GM19240 (cell line): ENCODE measurements at regions not wholly inside any gene's neighbourhood (a gene's known extent, or its start where the extent isn't known, plus 50 kb on each side); places are given as distances from the start of the nearest gene placed in this dataset.
"Not testable (repeated sequence)": the region's sequence is repeated elsewhere in the genome, so short reads cannot be mapped to it uniquely, and the experiment has no call there.

ENCODE experiments used
- DNase-seq: peaks from one replicate; pipeline ENCODE4 v3.0.0; 2011; ENCODE audit warnings: low spot score; ENCODE audit not compliant: insufficient read length

- DNase-seq, result no peak
Observed at GRCh38 chr14:22263961-22264360, 325.1 kb downstream of the DAD1 start.

- DNase-seq, result no peak
Observed at GRCh38 chr14:22262881-22263280, 326.1 kb downstream of the DAD1 start.

GRCh38 chr14:22255017-22255950 is 333.7 kb downstream of the DAD1 start:
- no peak for DNase-seq

DNA sequence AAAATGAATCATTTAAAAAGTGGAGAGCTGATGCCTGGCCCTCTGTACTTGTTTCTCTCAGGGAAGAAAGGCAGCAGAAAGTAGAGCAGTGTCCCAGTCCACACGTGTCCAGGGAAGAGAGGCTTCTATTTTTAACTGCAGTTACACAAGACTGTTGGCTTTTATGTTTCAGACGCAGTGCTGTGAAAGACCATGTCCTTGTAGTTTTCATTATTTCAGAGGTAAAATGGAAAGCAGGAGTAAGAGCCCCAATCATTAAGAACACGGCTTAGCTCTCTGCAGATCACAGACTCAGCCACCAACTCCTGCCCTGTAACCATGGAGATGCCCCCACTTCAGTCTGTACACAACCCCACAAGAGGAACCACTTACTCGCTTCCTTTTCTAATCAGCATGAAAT is 336.3 kb downstream of the DAD1 start:
- DNase-seq, result no peak

DNA sequence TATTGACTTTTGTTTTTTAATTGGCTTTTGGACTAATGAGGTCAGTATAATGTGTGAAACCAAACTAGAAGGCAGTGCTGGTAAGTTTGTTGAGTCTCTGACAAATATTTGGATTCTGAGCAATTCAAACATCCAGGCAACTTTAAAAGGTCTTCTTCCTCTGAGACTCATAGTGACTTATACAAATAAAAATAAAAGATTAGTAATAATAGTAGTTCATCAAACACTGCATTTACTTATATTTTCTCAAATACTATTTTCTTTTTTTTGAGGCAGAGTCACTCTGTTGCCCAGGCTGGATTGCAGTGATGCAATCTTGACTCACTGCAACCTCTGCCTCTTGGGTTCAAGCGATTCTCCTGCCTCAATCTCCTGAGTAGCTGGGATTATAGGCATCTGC is 337.9 kb downstream of the DAD1 start:
- no peak for DNase-seq

- DNase-seq, result no peak
Observed at GRCh38 chr14:22249770-22250169, 339.3 kb downstream of the DAD1 start.

DNA sequence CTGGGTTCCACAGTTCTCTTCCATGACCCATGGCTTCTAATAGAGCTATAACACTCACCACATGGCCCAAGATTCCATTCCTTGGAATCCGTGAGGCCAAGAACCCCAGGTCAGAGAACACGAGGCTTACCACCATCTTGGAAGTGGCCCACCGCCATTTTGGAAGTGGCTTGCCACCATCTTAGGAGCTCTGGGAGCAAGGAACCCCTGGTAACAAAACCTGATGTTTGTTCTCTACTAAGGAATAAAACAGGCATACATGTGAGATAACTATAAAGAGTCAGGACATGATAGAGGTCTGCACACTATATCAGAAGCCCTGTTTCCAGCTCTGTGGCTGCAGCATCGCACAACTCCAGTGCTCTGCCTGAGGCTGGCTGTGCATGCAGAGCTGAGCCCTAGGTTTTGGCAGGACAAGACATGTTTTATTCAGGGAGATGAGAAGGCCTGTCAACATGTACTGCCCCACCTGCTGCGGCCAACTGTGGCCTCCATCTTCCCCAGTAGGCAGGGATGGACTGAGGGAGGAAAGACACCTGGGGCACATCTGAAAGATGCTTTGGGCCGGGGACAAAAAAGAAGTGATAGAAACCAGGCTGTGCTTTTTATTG is 344.9 kb downstream of the DAD1 start:
- DNase-seq, result no peak

GRCh38 chr14:22238320-22238719 is 350.7 kb downstream of the DAD1 start:
- DNase-seq, result not testable (repeated sequence)

GRCh38 chr14:22233377-22233776 is 355.6 kb downstream of the DAD1 start:
- DNase-seq, result no peak

DNA sequence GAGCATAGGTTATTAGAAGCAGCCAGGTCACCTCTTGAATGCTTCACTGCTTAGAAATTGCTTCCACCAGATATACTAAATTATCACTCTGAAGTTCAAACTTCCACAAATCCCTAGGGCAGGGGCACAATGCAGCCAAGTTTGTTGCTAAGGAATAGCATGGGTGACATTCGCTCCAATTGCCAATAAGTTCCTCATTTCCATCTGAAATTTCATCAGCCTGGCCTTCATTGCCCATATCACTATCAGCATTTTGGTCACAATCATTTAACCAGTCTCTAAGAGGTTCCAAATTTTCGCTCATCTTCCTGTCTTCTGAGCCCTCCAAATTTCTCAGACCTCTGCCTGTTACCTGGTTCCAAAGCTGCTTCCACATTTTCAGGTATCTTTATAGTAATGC is 356.1 kb downstream of the DAD1 start:
- no peak for DNase-seq

DNA sequence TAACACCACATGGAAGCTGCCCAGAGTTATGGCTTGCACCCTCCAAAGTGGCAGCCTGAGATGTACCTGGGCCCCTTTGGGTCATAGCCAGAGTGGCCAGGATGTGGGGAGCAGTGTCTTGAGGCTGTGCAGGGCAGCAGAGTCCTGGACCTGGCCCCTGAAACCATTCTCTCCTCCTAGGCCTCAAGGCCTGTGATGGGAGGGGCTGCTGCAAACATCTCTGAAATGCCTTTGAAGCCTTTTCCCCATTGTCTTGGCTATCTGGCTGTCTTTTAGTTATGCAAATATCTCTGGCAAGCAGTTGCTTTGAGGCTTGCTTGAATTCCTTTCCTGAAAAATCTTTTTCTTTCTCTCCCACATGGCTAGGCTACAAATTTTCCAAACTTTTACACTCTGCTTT is 356.5 kb downstream of the DAD1 start:
- DNase-seq, result no peak

GRCh38 chr14:22231018-22231417 is 358.0 kb downstream of the DAD1 start:
- no peak for DNase-seq

DNA sequence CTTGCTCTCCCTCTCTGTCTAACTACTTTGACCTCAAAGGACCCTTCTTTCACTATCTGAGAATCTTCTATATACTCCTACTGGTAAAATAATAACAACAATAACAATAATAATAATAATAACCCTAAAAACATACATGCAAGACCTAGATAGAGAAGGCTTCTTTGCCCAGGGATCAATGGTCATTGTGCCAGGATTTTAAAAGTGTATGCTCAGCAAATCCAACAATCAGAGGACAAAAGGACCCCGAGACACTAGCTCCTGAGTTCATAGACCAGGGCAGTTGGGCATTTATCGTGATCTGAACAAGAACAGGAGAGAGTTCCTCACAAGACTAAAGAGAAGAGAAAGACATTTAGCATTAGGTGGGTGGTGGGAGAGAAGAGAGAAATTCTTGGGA is 358.5 kb downstream of the DAD1 start:
- no peak for DNase-seq

- no peak for DNase-seq
Observed at GRCh38 chr14:22227084-22227483, 361.9 kb downstream of the DAD1 start.

- no peak for DNase-seq
Observed at GRCh38 chr14:22226381-22226780, 362.6 kb downstream of the DAD1 start.

DNA sequence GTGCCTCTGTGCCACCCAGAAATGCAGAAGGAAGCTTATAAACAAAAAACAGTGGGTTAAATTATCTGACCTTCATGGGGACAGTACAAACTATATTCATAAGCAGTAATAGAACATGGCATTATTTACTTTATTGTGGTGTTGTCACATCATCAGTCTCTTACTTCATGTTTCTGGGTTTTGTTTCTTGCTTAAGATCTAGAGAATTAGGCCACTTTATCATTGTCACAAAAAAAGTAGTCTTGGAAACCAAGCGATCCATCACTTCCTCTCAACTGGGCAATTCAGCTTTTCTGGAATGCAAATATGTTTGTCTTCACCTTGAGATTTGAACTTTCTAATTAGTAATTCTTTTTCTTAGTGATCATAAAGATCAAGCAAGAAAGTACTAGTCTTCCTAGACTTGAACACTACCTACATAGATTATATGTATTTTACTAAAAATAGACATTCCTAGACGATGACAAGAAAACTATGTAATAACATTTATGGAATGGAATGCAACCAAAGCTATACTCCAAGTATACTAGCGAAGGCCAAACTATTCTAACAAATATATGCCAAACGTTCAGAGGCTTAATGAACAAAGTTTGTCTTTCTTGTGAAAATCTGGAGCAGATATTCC is 363.4 kb downstream of the DAD1 start:
- no peak for DNase-seq

DNA sequence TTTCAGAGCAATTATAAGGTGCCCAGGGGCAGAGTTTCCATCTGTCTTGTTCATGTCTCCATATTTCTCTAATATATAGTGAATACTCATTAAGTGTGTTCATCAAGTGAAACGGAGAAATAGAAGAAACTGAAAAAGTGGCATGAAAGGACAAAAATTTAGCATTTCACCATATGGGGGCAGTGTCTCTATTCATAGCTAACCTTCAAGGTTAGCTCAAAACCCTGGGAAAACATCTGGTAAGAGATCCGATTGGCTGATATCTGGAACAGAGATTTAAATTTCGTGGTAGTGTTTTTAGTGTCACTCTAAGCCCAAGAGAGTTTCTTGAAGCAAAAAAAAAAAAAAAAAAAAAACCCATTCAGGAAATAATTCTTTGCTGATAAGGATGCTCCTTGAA is 367.5 kb downstream of the DAD1 start:
- DNase-seq, result no peak

GRCh38 chr14:22220427-22220826 is 368.6 kb downstream of the DAD1 start:
- no peak for DNase-seq

DNA sequence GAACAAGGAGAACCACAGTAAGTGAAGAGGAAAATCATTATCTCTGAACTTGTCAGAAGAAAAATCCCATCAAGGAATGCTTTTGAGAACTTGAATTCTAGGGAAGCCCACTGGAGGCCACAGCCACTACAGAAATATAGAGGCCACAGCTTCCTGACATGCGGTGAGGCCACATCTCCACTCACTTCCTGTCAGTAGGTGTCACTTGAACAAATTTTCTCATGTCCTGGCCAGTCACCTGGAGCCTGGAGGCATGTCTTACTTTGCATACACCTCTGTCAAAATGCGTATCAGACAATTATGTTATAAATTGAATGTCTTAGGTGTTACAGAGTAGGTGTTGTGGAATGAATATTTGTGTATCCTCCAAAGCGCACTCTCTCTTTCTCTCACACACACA is 370.3 kb downstream of the DAD1 start:
- no peak for DNase-seq

DNA sequence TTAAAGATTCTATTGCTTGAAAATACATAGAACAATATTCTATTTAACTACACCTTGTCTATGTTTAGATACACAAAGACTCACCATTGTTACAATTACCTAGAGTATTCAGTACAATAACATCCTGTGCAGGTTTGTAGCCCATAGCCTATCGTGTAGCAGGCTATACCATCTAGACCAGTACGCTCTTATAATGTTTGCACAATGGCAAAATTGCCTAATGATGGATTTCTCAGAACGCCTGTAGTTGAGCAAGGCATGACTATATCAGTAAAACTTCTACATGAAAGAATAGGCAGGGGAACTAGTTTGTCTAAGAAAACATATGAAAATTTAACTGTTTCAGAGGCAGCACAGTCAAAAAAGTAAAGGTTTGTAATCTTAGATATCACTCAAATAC is 375.9 kb downstream of the DAD1 start:
- no peak for DNase-seq

DNA sequence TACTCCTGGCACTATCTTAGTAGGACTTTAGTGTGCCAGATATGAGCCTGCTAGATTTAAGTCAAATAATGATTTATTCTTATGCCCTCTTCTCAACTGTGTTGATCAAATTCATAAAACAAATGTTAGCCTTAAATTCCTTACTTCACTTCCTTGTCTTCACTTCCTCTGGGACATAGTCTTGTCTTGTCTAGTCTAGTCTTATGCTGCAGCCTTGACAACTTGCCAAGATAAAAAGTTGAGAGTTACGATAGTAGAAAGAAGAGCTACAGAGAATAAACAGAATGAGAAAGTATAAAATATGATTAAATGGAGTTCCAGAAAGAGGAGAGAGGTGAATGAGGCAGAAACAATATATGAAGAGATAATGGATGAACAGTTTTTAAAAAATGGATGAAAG is 378.1 kb downstream of the DAD1 start:
- DNase-seq, result no peak

DNA sequence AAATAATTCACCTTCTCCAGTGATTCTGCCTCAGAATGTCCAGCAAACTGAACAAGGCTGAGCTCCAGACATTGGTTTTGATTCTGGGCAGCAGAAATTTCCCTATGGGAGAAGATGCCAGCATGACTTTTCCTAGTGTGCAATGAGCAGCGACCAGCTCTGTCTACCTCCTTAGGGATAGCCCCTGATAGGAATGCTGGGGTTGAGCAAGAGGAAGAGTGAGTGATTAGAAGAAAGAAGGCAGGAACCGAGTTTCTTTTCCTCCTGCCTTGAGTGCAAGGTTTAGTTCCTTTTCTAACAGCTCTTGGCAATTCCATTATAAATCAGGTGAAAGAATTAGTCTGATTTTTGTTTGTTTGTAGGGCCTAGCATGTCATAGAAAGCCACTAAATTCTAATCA is 379.0 kb downstream of the DAD1 start:
- DNase-seq, result no peak

GRCh38 chr14:22203036-22203435 is 386.0 kb downstream of the DAD1 start:
- DNase-seq, result no peak
